ENCODE measurements at regions not wholly inside any gene's neighbourhood (a gene's known extent, or its start where the extent isn't known, plus 50 kb on each side); places are given as distances from the start of the nearest gene placed in this dataset.

DNA sequence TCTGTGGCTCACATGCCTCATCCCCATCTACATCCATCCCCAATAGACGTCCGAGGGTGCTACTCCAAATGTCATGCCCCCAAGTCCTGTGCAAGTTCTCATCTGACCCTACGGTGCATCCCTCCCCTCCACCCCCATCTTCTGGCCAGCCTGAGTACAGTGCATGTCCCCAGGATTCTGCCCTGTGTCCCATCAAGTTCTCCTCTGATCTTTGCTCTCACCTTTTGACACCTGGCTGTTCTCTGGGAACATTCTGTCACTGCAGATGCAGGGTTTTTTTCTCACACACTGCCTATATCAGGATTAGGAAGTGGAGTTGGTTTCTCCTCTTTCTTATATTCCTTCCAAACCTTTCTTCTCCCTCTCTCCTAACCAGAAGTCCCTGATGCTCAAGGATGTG is 377.2 kb downstream of the GADD45G start:
- no peak overlapping the region for H4K5ac ChIP-seq (ENCODE audit: insufficient read length, low read depth, low read length)
- H3K9ac ChIP-seq (replicated peaks in 1 of 4; ENCODE audit: extremely low read depth in 1 of 4, low read depth in 3 of 4, low read length in 3 of 4), result no peak overlapping the region
- H4K20me1 ChIP-seq (replicated peaks in 1 of 2; ENCODE audit: control insufficient read depth in 1 of 2, insufficient read depth in 2 of 2, low read length in 2 of 2), result no peaks in the 10 kb centered on the region
- no peaks in the 10 kb centered on the region for H3K36me3 ChIP-seq (ENCODE audit: control insufficient read depth in 2 of 4, insufficient read depth in 4 of 4, low read length in 3 of 4)
- no peaks in the 10 kb centered on the region for H3K79me2 ChIP-seq (ENCODE audit: control insufficient read depth in 1 of 2, insufficient read depth in 2 of 2, low read length in 2 of 2)
- H2AFZ ChIP-seq (ENCODE audit: low read length), result no peak overlapping the region
- no peak overlapping the region for H3K56ac ChIP-seq (replicated peaks; ENCODE audit: insufficient read length, low read depth, low read length)
- no peak overlapping the region for H2BK5ac ChIP-seq (ENCODE audit: low read depth, low read length)
- no peak overlapping the region for H2BK120ac ChIP-seq (replicated peaks; ENCODE audit: low read depth, low read length)
- no peak overlapping the region for H2BK12ac ChIP-seq (ENCODE audit: low read depth, low read length)
- no peaks in the 10 kb centered on the region for H3K23me2 ChIP-seq (ENCODE audit: low read depth, low read length)
- H3K4me1 ChIP-seq (replicated peaks in 1 of 4; ENCODE audit: control insufficient read depth in 3 of 4, insufficient read depth in 4 of 4, low read length in 3 of 4), result no peaks in the 10 kb centered on the region
- H4K8ac ChIP-seq (ENCODE audit: extremely low read depth, insufficient read depth, low read length), result no peak overlapping the region
- H2BK20ac ChIP-seq (ENCODE audit: low read length), result no peak overlapping the region
- WGBS, 2 experiments (ENCODE audit: extremely low coverage in 1 of 2, insufficient coverage in 1 of 2, insufficient read length in 1 of 2, insufficient replicate concordance in 2 of 2, low coverage in 1 of 2, low lambda C conversion rate in 2 of 2, missing lambda C conversion rate in 1 of 2), result 84% methylated on average over 3 of the region's 3 CpGs; no CpG with 5 or more reads in 1 of the 2 experiments
- DNase-seq (ENCODE audit: low read depth in 1 of 2, low spot score in 2 of 2) (no peak), FAIRE-seq (no peak)
- no peaks in the 10 kb centered on the region for H3K27me3 ChIP-seq (replicated peaks in 1 of 4; ENCODE audit: control insufficient read depth in 3 of 4, extremely low read depth in 1 of 4, insufficient read depth in 3 of 4, low read length in 3 of 4)
- H3K79me1 ChIP-seq (ENCODE audit: low read depth, low read length), result no peaks in the 10 kb centered on the region
- H3K23ac ChIP-seq (ENCODE audit: insufficient read length), result no peak overlapping the region
- H3K14ac ChIP-seq (ENCODE audit: insufficient read length), result no peak overlapping the region
- ChIA-PET CTCF (ENCODE audit: partially characterized antibody) (interaction anchor here (1.7 kb wide), 1 partner anchor 10 kb away, joined by 5 read pairs; no protein-coding TSS in a partner anchor), POLR2A (ENCODE audit: partially characterized antibody) (no interaction called here)
- H3K4me2 ChIP-seq (ENCODE audit: insufficient read depth in 1 of 2, low read depth in 2 of 2, low read length in 2 of 2), result no peak overlapping the region
- no peak overlapping the region for H3K4ac ChIP-seq (replicated peaks; ENCODE audit: insufficient read length, low read depth, low read length)
- H3K9me3 ChIP-seq (ENCODE audit: insufficient read depth in 2 of 2, low read depth in 1 of 2, low read length in 1 of 2), result no peaks in the 10 kb centered on the region; a peak in 1 of 4 replicates
- no peak overlapping the region for H3K18ac ChIP-seq (ENCODE audit: extremely low read depth, low read length)
- H3K27ac ChIP-seq (ENCODE audit: low read depth, low read length), result no peak overlapping the region
- H2BK15ac ChIP-seq (ENCODE audit: low read length), result no peak overlapping the region; the same call in 1 of the 2 replicates
- no peak overlapping the region for H3K4me3 ChIP-seq (ENCODE audit: extremely low read depth in 1 of 4, insufficient read depth in 2 of 4, low read depth in 3 of 4, low read length in 4 of 4)
- H2AK5ac ChIP-seq (ENCODE audit: low read depth, low read length), result no peak overlapping the region; the same call in 1 of the 2 replicates
- no peak overlapping the region for H4K91ac ChIP-seq (replicated peaks; ENCODE audit: insufficient read length, low read length)
- TF ChIP-seq, protein P1, sequence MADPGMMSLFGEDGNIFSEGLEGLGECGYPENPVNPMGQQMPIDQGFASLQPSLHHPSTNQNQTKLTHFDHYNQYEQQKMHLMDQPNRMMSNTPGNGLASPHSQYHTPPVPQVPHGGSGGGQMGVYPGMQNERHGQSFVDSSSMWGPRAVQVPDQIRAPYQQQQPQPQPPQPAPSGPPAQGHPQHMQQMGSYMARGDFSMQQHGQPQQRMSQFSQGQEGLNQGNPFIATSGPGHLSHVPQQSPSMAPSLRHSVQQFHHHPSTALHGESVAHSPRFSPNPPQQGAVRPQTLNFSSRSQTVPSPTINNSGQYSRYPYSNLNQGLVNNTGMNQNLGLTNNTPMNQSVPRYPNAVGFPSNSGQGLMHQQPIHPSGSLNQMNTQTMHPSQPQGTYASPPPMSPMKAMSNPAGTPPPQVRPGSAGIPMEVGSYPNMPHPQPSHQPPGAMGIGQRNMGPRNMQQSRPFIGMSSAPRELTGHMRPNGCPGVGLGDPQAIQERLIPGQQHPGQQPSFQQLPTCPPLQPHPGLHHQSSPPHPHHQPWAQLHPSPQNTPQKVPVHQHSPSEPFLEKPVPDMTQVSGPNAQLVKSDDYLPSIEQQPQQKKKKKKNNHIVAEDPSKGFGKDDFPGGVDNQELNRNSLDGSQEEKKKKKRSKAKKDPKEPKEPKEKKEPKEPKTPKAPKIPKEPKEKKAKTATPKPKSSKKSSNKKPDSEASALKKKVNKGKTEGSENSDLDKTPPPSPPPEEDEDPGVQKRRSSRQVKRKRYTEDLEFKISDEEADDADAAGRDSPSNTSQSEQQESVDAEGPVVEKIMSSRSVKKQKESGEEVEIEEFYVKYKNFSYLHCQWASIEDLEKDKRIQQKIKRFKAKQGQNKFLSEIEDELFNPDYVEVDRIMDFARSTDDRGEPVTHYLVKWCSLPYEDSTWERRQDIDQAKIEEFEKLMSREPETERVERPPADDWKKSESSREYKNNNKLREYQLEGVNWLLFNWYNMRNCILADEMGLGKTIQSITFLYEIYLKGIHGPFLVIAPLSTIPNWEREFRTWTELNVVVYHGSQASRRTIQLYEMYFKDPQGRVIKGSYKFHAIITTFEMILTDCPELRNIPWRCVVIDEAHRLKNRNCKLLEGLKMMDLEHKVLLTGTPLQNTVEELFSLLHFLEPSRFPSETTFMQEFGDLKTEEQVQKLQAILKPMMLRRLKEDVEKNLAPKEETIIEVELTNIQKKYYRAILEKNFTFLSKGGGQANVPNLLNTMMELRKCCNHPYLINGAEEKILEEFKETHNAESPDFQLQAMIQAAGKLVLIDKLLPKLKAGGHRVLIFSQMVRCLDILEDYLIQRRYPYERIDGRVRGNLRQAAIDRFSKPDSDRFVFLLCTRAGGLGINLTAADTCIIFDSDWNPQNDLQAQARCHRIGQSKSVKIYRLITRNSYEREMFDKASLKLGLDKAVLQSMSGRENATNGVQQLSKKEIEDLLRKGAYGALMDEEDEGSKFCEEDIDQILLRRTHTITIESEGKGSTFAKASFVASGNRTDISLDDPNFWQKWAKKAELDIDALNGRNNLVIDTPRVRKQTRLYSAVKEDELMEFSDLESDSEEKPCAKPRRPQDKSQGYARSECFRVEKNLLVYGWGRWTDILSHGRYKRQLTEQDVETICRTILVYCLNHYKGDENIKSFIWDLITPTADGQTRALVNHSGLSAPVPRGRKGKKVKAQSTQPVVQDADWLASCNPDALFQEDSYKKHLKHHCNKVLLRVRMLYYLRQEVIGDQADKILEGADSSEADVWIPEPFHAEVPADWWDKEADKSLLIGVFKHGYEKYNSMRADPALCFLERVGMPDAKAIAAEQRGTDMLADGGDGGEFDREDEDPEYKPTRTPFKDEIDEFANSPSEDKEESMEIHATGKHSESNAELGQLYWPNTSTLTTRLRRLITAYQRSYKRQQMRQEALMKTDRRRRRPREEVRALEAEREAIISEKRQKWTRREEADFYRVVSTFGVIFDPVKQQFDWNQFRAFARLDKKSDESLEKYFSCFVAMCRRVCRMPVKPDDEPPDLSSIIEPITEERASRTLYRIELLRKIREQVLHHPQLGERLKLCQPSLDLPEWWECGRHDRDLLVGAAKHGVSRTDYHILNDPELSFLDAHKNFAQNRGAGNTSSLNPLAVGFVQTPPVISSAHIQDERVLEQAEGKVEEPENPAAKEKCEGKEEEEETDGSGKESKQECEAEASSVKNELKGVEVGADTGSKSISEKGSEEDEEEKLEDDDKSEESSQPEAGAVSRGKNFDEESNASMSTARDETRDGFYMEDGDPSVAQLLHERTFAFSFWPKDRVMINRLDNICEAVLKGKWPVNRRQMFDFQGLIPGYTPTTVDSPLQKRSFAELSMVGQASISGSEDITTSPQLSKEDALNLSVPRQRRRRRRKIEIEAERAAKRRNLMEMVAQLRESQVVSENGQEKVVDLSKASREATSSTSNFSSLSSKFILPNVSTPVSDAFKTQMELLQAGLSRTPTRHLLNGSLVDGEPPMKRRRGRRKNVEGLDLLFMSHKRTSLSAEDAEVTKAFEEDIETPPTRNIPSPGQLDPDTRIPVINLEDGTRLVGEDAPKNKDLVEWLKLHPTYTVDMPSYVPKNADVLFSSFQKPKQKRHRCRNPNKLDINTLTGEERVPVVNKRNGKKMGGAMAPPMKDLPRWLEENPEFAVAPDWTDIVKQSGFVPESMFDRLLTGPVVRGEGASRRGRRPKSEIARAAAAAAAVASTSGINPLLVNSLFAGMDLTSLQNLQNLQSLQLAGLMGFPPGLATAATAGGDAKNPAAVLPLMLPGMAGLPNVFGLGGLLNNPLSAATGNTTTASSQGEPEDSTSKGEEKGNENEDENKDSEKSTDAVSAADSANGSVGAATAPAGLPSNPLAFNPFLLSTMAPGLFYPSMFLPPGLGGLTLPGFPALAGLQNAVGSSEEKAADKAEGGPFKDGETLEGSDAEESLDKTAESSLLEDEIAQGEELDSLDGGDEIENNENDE (IDR thresholded peaks at IDR 0.05; ENCODE audit: insufficient replicate concordance, low read length), result no peak

Data from H1 (cell line).